NCI-H524 treated with DMSO at 0.1 percent for 48 hours (cell line): ENCODE measurements at regions not wholly inside any gene's neighbourhood (a gene's known extent, or its start where the extent isn't known, plus 50 kb on each side); places are given as distances from the start of the nearest gene placed in this dataset.
"Not testable (repeated sequence)": the region's sequence is repeated elsewhere in the genome, so short reads cannot be mapped to it uniquely, and the experiment has no call there.

Experiments
- DNase-seq: peaks from one replicate; lab custom pipeline; 2025; lab: John Stamatoyannopoulos, UW

DNA sequence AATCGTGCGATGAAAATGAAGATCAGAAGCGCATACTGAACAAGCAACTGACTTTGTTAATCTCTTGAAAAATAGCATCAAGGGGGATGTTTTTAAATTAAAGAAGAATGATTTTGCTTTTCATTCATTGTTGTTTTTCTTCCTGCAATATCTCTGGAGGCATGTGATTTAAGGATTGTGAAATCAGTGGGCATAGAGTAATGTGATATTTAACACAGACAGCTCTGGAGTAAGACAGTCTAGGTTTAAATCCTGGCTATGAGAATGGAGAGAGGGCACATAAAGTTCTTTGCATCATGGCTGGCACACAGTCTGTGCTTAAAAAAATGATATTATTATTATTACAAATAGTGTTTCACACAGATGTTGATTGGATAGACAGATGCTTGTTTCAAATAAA, 243.1 kb upstream of the NBEA start:
- DNase-seq: no peak

DNA sequence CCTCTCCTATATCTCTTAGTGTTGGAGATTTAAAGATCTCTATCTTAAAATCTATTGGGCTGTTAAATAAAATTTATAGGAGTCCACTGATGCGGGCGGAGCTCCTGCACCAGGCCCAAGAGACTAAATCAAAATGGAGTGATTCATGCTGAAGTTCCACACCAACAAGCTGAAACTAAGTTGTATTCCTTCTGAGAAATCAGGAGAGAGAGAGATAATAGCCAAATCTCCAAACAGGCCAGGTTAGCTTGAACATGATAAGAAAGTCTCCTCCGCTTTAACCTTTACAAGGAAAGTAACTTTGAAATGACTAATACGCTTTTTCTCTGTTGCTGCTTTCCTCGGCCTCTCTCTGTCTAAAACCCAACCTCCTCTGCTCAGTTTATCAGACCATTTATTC, 241.9 kb upstream of the NBEA start:
- no peak for DNase-seq

DNA sequence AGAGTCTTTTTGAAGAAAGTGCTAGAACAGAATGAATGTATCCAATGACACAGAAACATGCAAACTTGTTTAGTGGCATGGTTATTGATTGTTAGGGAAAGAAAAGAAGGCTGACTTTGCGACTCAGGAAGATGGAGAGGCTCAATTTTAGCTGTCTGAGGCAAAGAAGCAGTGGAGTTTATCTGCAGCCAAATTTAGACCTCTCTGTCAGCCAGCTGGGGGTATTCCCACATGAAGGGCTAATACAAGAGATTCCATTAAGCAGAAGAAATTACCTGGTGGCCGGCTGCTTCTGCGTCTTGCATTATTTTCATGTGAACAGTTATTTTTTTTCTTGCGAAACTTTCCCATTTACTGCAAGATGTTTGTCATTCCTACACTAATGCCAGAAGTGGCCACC, 240.2 kb upstream of the NBEA start:
- DNase-seq: no peak

DNA sequence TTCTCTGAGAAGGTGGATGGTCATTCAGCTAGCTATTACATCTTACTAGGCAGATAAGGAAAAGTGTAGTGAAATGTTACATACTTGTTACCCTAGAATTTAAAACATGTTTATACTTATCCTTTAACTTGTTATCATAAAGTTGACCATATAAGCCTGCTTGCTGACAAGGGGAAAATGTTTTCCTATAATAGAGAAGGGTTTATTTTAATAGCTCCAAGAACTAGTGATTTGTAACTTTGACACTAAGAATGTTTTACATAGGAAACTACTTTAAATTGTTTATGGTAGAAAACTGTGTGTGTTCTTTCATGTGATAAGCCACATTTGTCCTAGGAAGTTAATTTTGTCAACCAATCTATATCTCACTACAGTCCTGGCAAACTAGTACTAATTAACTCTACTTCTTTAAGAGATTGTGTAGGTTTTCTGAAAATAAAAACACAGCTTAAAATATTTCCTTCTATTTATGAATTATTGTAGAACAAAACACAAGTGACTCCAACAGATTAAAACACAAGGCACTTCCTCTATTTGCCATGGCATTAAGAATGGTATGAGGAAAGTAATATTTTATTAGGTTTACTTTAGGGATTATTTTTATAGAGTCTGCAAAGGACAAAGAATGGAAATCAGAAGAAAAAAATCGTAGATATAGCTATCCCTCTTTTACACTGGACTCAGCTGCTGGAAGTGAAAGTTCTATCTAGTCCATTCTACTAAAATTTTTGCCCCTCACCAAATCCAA, 233.3 kb upstream of the NBEA start:
- DNase-seq: no peak

DNA sequence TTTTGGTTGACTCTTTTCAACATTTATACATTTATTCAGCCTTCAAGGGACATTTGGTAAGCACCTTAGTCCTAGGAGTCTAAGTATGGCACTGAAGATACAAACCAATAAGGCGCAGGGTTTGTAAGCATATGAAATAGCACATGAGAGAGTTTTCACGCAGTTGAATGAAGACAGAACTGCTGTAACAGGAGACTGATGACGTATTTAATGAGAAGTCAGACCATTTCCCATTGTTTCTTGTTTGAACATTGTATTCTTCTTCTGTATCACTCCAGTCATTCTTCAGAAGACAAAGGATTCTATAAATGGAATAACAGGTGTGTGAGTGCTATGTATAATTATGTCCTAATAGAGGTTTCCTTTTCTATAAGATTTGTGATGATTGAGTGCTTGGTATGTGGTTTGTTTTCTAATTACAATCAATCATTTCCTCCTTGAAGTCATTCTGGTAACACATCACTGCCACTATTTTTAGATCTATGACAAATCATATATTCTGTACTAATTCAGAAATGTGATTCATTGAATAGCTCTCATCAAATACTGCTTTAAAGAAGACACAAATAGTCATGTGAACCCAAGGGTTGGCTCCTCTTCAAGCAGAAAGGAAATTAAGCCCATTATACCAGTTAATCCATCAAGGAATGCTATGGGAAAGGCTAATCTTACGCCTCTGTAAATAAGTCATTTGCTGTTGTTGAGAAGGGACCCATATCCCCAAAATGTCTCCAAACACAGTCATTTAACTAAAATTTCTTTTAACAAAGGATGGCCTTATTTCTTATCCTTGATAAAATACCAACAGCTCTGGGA, 222.8 kb upstream of the NBEA start:
- no peak for DNase-seq

DNA sequence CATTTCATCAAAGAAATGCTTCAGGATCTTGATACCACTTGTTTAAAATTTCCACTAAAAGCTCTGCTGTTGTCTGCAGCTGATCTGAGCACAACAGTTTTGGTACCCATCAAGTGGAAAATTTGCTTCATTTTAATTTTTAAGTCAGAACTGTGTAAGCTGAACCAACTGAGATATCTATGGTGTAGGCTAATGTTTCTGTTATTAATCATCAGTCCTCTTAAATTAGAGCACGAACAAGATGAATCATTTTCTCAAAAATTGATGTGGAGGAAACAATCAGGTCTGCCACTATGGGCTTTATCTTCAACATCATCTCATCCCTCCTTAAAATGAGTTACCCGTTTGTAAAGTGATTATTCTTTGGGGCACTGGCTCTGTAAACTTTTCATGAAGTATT, 221.5 kb upstream of the NBEA start:
- DNase-seq: no peak

DNA sequence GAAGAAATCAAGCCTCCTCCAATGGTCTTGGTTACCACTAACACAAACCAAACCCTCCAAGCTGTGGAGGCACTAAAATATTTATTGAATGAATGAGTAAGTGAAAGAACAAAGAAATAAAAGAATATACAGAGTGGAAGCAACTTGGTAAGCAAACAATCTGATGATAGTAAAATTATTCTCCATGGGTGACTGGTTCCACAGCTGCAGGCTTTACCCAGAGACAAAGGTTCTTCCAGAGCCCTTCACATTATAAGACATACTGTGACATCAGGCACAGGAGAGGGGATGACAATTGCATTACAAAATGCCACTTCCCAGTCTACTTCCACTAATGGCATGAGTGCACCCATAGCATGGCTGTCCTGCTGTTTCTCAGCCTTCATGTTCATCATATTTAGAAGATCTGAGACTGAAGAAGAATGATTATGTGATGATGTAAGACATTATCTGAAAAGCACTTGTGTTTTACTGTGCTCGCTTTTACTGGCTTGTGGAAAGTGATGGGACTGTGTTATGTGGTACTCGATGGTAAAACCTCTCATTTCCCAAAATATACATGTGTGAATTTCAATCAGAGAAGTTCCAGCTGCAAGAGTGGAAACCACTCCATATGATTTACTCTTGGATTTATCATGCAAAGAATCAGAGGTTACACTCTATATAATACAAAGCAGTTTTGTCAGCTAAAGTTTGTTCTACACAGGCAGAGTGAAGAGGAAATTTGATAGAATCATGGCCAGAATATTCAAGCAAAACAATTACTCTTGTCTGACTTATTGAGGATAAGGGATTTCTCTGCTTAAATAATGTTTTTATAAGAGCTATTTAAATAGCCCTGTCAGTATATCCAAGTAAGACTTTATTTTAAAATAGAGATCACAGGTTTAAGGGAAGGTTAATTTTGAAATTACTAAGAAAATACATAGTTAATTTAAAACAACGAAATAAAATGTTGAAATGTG, 220.2 kb upstream of the NBEA start:
- DNase-seq: no peak

DNA sequence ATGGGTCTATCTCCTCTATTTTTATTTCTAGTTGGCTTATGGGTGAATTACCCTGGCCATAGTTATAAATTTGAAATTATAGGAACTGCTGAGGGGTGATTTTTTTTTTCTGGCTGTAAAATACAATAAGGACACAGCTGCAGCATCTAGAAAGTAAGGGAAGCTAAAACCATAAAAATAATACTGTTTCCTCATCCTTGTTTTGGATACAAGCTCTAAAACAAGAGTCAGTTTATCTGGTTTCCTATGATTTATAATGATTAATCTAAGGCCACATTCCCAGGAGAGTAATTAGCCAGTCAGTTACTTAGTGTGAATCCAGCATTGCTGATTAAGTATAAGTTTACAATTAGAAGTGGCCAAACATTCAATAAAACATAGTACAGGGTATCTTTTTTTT, 219.1 kb upstream of the NBEA start:
- DNase-seq: no peak

DNA sequence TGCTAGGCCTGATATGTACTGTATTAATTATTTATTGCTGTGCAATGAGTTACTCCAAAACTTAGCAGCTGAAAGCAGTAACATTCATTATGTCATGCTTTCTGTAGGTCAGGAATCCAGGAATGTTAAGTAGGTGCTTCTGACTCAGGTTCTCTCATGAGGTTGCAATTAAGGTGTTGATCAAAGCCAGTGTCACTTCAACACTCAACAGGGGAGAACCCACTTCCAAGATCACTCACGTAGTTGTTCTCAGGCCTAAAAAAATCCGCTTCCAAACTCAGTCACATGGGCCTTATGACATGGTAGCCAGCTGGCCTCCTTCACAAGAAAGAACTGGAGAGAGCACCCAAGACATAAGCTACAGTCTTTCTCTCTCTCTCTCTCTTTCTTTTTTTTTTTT, 211.1 kb upstream of the NBEA start:
- no peak for DNase-seq

DNA sequence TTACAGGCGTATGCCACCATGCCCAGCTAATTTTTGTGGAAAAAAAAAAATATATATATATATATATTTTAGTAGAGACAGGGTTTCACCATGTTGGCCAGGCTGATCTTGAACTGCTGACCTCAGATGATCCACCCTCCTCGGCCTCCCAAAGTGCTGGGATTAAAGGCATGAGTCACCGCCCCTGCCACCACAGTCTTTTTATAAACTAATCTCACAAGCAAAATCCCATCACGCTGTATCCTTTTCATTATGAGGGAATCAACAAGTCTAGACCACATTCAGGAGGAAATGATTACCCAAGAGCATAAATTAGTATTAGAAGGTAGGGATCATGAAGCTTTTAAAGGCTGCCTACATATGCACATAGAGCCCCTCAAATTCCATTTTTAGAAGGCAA, 210.6 kb upstream of the NBEA start:
- DNase-seq: no peak

DNA sequence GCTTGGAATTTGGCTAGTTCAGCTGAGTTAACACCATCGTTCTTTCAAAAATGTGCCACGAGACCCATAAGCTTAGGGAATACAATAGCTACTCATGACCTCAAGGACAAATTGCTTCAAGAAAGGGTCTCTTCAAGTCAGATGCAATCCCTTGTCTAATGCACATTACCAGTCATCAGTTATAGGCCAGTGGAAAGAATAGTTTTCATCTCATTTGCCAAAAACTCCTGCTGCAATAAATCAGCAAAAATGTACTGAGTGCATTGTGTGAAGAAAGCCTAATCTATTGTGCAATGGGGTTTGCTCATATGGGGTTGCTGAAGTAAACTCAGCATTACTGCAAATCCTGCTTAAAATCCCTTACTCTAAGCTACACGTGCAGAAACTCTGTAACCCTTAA, 208.3 kb upstream of the NBEA start:
- no peak for DNase-seq

DNA sequence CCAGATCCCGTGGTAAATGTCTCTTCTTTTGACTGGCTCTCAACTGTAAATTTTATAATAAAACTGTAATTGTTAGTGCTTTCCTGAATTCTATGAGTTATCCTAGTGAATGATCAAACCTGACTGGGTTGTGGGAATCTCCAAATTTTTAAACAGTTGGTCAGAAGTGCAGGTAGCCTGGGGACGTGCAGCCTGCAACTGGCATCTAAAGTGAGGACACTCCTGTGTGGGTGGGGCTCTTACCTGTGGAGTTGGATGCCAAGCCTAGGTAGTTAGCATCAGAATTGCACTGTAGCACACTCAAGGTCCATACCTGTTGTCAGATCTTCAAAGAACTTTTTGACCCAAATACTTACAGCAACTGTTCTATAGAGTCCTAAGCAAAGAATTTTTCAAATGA, 207.1 kb upstream of the NBEA start:
- no peak for DNase-seq

DNA sequence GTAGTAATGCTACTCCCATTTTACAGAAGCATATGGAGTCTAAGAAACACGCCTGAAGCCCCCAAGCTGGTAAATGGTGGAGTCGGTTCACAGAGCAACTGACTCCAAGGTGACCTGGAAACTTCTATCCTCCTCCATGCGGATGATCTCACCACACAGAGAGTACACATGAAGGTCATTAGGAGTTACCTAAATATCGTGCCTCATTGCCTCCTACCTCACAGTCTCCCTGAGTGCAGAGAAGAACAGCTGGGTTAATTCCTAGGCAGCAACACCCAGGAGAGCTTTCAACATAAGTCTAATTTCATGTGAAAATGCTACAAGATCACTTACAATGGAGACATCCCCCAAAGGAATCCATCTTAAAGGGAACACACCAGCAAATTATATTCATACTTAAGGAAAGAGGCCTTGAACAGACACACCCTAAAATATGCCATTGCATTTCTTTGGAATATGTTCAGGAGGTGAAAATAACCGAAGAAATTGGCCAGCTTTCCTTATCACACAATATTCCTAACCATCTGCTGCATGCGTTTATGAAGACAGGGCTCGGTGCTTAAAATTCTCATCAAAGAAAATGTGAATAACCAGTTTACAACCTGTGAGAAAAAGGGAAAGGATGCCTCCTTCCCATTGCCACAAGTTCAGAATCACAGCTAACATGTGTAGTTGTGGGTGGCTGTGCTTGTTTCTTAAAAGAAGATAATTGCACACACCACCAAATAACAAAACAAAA, 203.6 kb upstream of the NBEA start:
- no peak for DNase-seq

DNA sequence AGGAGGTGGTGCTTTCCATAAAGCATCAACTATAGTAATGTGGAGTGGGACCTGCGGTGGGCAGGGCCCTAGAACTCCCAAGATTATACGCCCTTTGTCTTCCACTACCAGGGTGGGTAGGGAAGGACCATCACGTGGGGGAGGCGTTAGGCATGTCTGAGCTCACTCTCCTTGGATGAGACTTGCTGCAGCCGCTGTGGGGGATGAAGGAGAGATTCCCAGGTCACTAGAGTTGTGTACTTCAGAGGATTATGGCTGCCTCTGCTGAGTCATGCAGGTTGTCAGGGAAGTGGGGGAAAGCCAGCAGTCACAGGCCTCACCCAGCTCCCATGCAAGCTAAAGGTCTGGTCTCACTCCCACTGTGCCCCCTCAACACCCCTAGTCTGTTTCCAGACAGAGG, 195.0 kb upstream of the NBEA start:
- DNase-seq: not testable (repeated sequence)

DNA sequence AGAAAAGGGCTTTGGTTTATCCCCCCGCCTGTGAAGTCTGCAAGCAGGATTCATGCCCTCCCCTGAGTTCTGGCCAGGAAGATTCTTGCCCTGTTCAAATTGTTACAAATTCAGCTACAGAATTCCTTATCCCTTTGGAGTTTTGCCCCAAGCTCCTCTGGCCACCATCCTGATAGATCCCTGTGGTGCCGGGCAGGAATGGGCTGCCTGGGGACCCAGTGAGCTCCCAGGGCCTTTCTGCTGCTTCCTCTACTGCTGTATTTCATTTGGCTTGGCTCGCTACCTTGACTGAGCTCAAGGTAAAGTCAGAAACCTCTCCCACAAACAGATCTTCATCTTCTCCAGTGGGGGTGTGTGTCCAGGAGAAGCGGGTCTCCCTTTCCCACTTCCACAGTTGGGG, 194.6 kb upstream of the NBEA start:
- DNase-seq: no peak

DNA sequence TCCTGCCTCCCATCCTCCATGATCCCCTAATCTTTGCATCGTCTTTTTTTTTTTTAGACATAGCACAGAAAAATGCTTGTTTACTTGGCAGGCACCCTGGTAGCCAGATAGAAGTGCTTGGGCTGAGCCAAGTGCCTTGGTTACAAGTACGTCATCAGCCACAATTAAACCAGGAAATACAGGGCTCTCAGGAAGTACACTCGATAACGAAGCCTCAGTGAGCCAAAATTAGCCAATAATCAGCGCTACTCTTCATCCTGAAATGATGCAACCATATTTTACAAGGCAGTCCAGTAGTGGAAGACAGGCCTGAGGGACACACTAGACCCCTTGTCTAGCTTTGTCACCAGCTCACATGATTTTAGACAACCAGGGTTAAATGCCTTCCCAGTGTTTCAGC, 194.0 kb upstream of the NBEA start:
- no peak for DNase-seq

DNA sequence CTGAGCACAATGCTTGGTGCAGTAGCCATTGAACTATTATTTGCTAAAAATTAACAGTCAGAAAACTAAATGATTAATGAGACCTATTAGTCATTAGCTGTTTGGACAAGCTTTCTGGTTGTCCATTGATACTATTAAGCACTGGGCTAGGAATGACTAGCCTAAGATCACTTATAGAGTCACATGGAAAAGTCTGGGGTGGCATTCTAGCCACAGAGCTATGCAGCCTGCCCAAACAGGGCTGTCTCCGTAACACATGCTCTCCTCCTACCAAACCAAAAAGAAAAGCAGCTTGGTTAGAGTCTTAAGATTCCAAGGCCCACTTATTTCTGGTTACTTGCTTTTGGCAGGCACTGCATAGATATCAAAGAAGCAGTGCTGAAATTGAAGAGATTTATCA, 193.5 kb upstream of the NBEA start:
- no peak for DNase-seq

DNA sequence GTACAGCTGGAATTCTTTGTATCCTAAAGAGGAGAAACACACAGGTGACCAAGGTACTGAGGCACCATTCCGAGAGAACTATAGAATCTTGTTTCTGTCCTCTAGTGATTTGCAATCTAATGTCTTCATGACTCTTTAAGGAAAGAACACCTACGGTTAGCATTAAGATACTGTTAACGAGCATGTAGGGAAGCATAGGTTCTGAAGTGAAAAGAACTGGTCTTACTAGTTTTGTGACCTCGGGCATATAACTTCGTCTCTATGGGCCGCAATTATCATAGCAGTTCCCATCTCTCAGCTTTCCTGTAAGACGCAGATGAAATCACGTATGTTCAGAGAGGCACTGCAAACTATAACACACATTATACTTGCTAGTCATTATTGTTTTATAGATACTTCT, 193.0 kb upstream of the NBEA start:
- no peak for DNase-seq

DNA sequence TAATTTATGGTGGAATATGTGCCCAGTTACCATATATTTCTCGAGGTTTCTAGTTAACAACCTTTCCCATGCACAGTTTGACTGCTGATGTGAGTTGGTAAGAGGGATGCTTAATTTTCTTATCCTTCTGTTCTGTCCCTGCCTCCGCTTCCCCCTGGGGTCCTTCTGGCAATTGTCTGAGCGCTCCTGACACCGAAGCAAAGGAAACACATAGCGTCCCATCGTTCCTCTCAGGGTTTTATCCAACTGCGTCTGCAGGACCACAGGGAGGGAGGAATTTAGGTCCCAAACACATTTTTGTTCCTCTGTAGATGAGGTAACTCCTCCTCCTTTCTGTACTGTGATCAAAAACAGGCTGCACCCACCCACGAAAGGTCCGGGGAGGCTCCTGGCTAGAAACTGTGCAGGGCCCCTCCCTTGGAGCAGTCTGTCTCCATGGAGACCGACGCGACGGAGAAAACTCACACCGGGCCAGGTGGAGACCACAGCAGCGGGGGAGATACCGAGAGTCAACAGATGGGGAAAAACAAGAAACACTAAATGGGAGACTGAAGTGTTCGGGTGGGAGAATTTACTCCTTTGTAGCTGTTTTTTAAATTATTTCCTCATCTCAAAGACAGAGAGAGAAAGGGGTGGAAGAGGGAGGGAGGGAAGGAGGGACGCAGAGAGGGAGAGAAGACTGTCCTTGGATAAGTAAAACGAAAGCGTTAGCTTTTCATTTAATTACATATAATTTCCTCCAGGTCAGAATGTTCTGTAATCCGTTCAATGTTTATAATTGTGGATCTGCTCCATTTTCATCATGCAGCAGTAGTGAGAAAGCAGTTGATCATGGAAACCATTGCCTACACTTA, 191.8 kb upstream of the NBEA start:
- peak; percentile 40 for DNase-seq

DNA sequence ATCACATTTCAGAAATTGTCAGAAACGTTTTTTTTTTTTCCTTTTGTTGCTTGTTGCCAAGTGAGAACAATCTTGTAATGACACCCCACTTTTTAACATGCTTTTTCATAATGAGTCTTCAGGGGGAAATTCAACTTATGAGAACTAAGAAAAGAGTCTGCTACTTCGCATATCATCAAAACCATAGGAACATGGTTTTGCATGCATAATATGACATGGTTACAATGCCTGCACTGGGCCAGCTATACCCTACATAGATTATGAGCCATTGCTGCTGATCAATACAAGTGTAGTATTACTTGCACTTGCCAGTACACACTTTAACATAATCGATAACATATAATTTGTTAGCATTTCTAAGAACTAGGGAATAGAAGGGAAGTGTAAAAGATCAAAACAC, 191.0 kb upstream of the NBEA start:
- no peak for DNase-seq

DNA sequence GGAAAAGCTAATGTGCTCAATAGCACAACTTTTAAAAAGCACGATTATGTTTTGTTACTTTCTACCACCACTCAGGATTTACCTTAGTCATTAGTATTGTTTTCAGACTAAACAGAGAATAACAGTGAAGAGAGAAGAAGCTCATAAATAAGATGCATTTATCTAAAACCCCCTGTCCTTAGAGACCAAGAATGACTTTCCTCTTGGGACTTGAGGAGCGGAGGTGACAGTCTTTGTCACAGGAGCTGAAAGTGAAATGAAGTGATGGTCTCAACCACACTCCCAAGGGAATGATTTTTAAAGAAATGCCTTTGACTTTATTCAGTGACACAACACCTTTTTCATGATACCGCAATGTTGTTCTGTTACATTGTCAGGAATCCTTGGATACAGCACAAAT, 190.6 kb upstream of the NBEA start:
- DNase-seq: no peak
